Activated naive CD4-positive, alpha-beta T cell treated with anti-CD3 and anti-CD28 coated beads for 36 hours (primary cell): ENCODE measurements at regions not wholly inside any gene's neighbourhood (a gene's known extent, or its start where the extent isn't known, plus 50 kb on each side); places are given as distances from the start of the nearest gene placed in this dataset.

ENCODE experiments used
- CTCF ChIA-PET: fragments of 350-600 bp; sonication (Branson Sonifier 250); formaldehyde crosslinking; loops from one replicate; lab custom pipeline; 2021; ENCODE audit warnings: antibody characterized with exemption; lab: Charles Lee
- DNase-seq: peaks from one replicate; pipeline ENCODE4 v3.0.0-alpha.2; 2020
- H3K27ac Mint-ChIP-seq: one replicate; pipeline ENCODE4 v1.8.0; 2021; ENCODE audit warnings: mild to moderate bottlenecking, mixed read lengths
- H3K27me3 Mint-ChIP-seq: one replicate; pipeline ENCODE4 v1.8.0; 2021; ENCODE audit warnings: low read depth, mixed read lengths
- H3K36me3 Mint-ChIP-seq: one replicate; pipeline ENCODE4 v1.8.0; 2021; ENCODE audit warnings: low read depth, mixed read lengths
- H3K4me1 Mint-ChIP-seq: one replicate; pipeline ENCODE4 v1.8.0; 2021; ENCODE audit warnings: low read depth, mixed read lengths
- H3K4me3 Mint-ChIP-seq: one replicate; pipeline ENCODE4 v1.8.0; 2021; ENCODE audit warnings: mild to moderate bottlenecking, moderate library complexity, mixed read lengths
- H3K9me3 Mint-ChIP-seq: one replicate; pipeline ENCODE4 v1.8.0; 2021; ENCODE audit warnings: mixed read lengths
- intact Hi-C: fragments of 100-400 bp; cut with micrococcal nuclease; formaldehyde crosslinking; loops from one replicate; pipeline ENCODE4 v1.15.1; 2023

- CTCF ChIA-PET, result no interaction called here
- H3K36me3 Mint-ChIP-seq, result no peaks in the 10 kb centered on the region
These were observed 328.5 kb upstream of the AMELY start for GRCh38 chrY:7240101-7240500.

GRCh38 chrY:7211971-7212370 is 300.4 kb upstream of the AMELY start:
- H3K27me3 Mint-ChIP-seq, result no peaks in the 10 kb centered on the region
- no peak for DNase-seq
- no peak overlapping the region for H3K4me3 Mint-ChIP-seq
- no peaks in the 10 kb centered on the region for H3K36me3 Mint-ChIP-seq
- H3K27ac Mint-ChIP-seq, result no peak overlapping the region
- no peaks in the 10 kb centered on the region for H3K9me3 Mint-ChIP-seq
- CTCF ChIA-PET, result no interaction called here
- intact Hi-C loops, result no loop called here
- H3K4me1 Mint-ChIP-seq, result no peaks in the 10 kb centered on the region

More at GRCh38 chrY:7240101-7240500, 328.5 kb upstream of the AMELY start:
- peaks cover 8% of the 10 kb centered on the region for H3K9me3 Mint-ChIP-seq
- no peak overlapping the region for H3K27ac Mint-ChIP-seq
- no peaks in the 10 kb centered on the region for H3K27me3 Mint-ChIP-seq
- DNase-seq, result peak; percentile 6
- peak overlapping the region; percentile 13 for H3K4me3 Mint-ChIP-seq
- intact Hi-C loops, result no loop called here
- H3K4me1 Mint-ChIP-seq, result peaks cover 12% of the 10 kb centered on the region

- no peak overlapping the region for H3K4me3 Mint-ChIP-seq
- no peaks in the 10 kb centered on the region for H3K27me3 Mint-ChIP-seq
- no peaks in the 10 kb centered on the region for H3K9me3 Mint-ChIP-seq
- H3K36me3 Mint-ChIP-seq, result no peaks in the 10 kb centered on the region
- intact Hi-C loops, result no loop called here
- no peak overlapping the region for H3K27ac Mint-ChIP-seq
- H3K4me1 Mint-ChIP-seq, result peaks cover 3% of the 10 kb centered on the region
- DNase-seq, result no peak
- CTCF ChIA-PET, result interaction anchor here (0.5 kb wide), 1 partner anchor 67 kb away, joined by 3 read pairs; no protein-coding TSS in a partner anchor
These were observed 292.9 kb upstream of the AMELY start for GRCh38 chrY:7204456-7204855.

GRCh38 chrY:7182591-7182990 is 271.0 kb upstream of the AMELY start:
- no peak for DNase-seq
- no peaks in the 10 kb centered on the region for H3K4me1 Mint-ChIP-seq
- H3K9me3 Mint-ChIP-seq, result peaks cover 16% of the 10 kb centered on the region
- H3K27ac Mint-ChIP-seq, result no peak overlapping the region
- intact Hi-C loops, result no loop called here
- no peak overlapping the region for H3K4me3 Mint-ChIP-seq
- H3K36me3 Mint-ChIP-seq, result peaks cover 3% of the 10 kb centered on the region
- no peaks in the 10 kb centered on the region for H3K27me3 Mint-ChIP-seq
- CTCF ChIA-PET, result no interaction called here

GRCh38 chrY:7177631-7178030 is 266.1 kb upstream of the AMELY start:
- DNase-seq, result no peak
- Mint-ChIP-seq H3K4me3 (no peak overlapping the region), H3K9me3 (peaks cover 2% of the 10 kb centered on the region), H3K4me1 (no peaks in the 10 kb centered on the region), H3K36me3 (peaks cover 2% of the 10 kb centered on the region), H3K27ac (no peak overlapping the region), H3K27me3 (no peaks in the 10 kb centered on the region)
- intact Hi-C loops, result no loop called here
- CTCF ChIA-PET, result interaction anchor here (0.6 kb wide), 1 partner anchor 27 kb away, joined by 3 read pairs; no protein-coding TSS in a partner anchor

- Mint-ChIP-seq H3K27me3 (no peaks in the 10 kb centered on the region), H3K9me3 (no peaks in the 10 kb centered on the region), H3K4me1 (no peaks in the 10 kb centered on the region), H3K36me3 (no peaks in the 10 kb centered on the region), H3K27ac (no peak overlapping the region), H3K4me3 (no peak overlapping the region)
- CTCF ChIA-PET, result no interaction called here
- intact Hi-C loops, result no loop called here
- no peak for DNase-seq
These were observed 257.9 kb upstream of the AMELY start for GRCh38 chrY:7169475-7169874.

- no peak for DNase-seq
- H3K36me3 Mint-ChIP-seq, result no peaks in the 10 kb centered on the region
- H3K4me3 Mint-ChIP-seq, result no peak overlapping the region
- CTCF ChIA-PET, result no interaction called here
- H3K27me3 Mint-ChIP-seq, result no peaks in the 10 kb centered on the region
- intact Hi-C loops, result no loop called here
- H3K27ac Mint-ChIP-seq, result no peak overlapping the region
- peaks cover 1% of the 10 kb centered on the region for H3K9me3 Mint-ChIP-seq
- H3K4me1 Mint-ChIP-seq, result no peaks in the 10 kb centered on the region
These were observed 229.9 kb upstream of the AMELY start for GRCh38 chrY:7141477-7141876.
